Spinal cord (tissue), 9 donors: ENCODE measurements at regions not wholly inside any gene's neighbourhood (a gene's known extent, or its start where the extent isn't known, plus 50 kb on each side); places are given as distances from the start of the nearest gene placed in this dataset.

Source experiments
- DNase-seq, 6 donors: peaks; one replicate each; pipeline versions ENCODE4 v3.0.0 to v3.0.0-alpha.2; 2013 to 2015; ENCODE audit warnings: low spot score in 6 of 6, low read depth in 4 of 6
- H3K27ac ChIP-seq: one replicate; pipeline ENCODE4 v1.5.1; 2013; ENCODE audit warnings: low read depth, low read length, control low read depth
- H3K27me3 ChIP-seq: one replicate; pipeline ENCODE4 v1.6.1; 2013; ENCODE audit warnings: low read length; ENCODE audit not compliant: control insufficient read depth, insufficient read depth
- H3K36me3 ChIP-seq: one replicate; pipeline ENCODE4 v1.6.1; 2013; ENCODE audit warnings: low read length; ENCODE audit not compliant: control insufficient read depth, insufficient read depth
- H3K4me1 ChIP-seq: one replicate; pipeline ENCODE4 v1.6.1; 2013; ENCODE audit warnings: low read length; ENCODE audit not compliant: control insufficient read depth, insufficient read depth
- H3K4me3 ChIP-seq: one replicate; pipeline ENCODE4 v1.5.1; 2013; ENCODE audit warnings: low read depth, low read length, control low read depth
- H3K9me3 ChIP-seq: one replicate; pipeline ENCODE4 v1.6.1; 2013; ENCODE audit warnings: low read length; ENCODE audit not compliant: control insufficient read depth, insufficient read depth
- WGBS: methylation state at CpG from one replicate; pipeline ENCODE4 v1.1.5; 2013; ENCODE audit warnings: missing lambda C conversion rate; ENCODE audit not compliant: insufficient coverage; 5-methylcytosine and 5-hydroxymethylcytosine counted together
- donor health status: healthy.

DNA sequence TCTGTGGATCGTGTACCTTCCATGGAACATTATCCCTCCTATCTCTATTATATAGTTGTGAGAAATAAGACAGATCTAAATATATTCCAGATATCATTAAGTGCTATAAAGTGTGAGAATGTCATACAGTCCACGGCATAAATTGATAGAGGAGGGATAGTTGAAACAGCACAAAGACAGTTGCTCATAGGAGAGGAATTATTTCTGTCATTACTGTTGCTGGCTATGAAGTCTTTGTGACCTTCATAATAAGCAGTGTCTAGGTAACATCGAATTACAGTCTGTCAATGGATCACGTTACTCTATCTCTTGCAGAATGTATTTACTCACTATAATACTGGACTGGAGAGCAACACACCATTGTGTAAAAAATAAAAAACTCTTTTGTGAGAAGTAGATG lies 671.5 kb upstream of the PCDH20 start:
- H3K27me3 ChIP-seq = no peaks in the 10 kb centered on the region
- H3K36me3 ChIP-seq = no peaks in the 10 kb centered on the region
- no peaks in the 10 kb centered on the region for H3K9me3 ChIP-seq
- no peak overlapping the region for H3K27ac ChIP-seq
- H3K4me3 ChIP-seq = no peak overlapping the region
- H3K4me1 ChIP-seq = no peaks in the 10 kb centered on the region
- no CpG with 5 or more reads among the region's 4 CpGs for WGBS
- no peak for DNase-seq

DNA sequence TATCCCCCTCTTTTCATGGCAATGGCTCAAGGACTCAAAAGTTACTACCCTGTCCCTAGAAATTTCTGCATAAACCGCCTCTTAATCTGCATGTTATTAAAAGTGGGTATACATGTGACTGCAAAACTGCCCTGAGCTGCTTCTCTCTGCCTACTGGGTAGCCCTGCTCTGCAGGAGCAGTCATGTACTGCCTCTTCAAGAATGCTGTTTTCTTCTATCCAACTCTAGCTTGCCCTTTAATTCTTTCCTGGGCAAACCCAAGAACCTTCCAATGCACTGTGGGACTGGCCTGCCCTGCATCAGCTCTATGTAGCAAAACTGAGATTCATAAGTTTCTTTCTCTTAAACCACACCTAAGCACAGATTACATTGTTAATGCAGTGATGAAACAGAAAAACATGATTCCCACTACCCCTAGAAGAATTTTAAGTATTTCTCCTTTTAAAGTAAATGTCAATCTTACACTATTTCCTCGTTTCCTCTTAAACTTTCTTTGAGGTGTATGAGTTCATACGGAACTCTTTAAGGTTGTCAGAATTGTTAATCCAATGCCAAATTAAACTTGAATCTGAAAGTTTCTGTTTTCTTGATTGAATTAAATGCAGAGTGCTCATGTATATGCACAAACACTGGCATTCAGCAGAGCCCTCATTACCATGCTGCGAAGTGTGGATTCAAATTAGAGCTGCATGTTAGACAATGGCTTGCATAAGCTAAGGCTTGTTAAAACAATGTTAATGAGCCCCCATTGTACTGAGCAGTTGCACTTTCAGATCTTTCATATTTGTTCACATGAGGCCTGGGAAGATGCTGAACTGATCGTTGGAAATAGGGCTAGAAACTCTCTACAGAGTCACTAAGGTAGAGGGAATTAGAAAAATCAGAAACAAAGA lies 669.9 kb upstream of the PCDH20 start:
- WGBS = no CpG with 5 or more reads among the region's 5 CpGs
- DNase-seq = peak in 3 of 6 donors; percentile 1 to 52 (median 37)
- no peak overlapping the region for H3K4me3 ChIP-seq

DNA sequence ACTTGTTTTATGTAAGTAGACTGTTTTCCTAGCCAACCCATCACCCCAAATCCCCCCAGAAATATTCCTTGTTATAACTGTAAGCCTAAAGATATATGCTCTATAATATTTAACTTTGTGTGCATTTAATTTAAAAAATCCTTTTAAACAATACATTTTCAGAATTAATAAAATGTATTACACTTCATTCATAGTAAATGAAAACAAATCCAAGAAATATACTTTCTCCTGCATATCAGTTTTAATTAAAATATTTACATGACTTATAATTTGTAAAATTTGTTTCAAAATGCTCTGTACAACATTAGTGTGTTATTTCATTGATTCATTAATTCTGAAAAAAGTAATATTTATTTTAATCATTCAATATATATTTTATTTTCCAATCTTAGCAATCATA lies 669.1 kb upstream of the PCDH20 start:
- Histone ChIP-seq H3K27ac (no peak overlapping the region), H3K27me3 (no peaks in the 10 kb centered on the region), H3K9me3 (no peaks in the 10 kb centered on the region), H3K36me3 (no peaks in the 10 kb centered on the region), H3K4me1 (no peaks in the 10 kb centered on the region), H3K4me3 (no peak overlapping the region)
- no peak for DNase-seq

More for the DNA sequence above, 669.9 kb upstream of the PCDH20 start:
- Histone ChIP-seq H3K36me3 (no peaks in the 10 kb centered on the region), H3K27ac (no peak overlapping the region), H3K27me3 (no peaks in the 10 kb centered on the region), H3K4me1 (no peaks in the 10 kb centered on the region), H3K9me3 (no peaks in the 10 kb centered on the region)

DNA sequence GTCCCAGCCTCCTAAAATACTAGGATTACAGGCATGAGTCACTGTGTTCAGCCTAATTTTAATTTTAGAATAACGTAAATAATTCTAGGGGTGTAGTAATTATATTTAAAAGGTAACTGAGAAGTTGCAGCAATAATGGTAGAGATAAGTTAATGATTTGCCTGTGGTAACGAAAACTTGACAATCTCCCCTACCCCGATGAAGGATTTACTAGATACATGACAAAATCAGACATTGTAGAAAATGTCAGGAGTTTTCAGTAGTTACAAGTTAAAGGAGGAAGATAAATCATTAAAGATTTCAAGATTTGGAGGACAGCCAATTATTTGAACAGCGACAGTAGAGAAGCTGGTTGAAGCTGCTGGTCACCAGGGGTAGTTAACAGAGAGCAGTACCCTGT lies 652.2 kb upstream of the PCDH20 start:
- Histone ChIP-seq H3K4me3 (no peak overlapping the region), H3K27me3 (no peaks in the 10 kb centered on the region), H3K9me3 (no peaks in the 10 kb centered on the region), H3K36me3 (no peaks in the 10 kb centered on the region), H3K27ac (no peak overlapping the region), H3K4me1 (no peaks in the 10 kb centered on the region)
- no peak for DNase-seq
- WGBS = 67% methylated on average over 1 of the region's 4 CpGs

DNA sequence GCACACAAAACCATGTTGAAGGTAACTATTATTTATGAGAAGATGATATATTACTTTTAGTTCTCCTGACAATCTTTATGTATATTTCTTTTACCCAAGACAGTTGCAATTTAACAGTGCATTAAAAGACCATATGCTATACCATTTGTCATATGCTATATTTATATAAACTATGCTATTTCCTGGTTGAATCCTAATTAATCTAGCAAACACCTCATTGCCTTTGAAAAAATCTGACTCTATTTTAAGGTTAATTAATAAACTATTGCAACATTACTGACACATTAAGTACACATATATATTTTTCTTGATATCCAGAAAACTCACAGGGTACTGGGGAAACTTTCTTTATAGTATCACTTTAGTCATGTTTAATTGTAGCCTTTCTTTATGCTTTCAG lies 649.4 kb upstream of the PCDH20 start:
- DNase-seq = no peak
- H3K4me3 ChIP-seq = no peak overlapping the region
- no peaks in the 10 kb centered on the region for H3K36me3 ChIP-seq
- H3K4me1 ChIP-seq = no peaks in the 10 kb centered on the region
- H3K9me3 ChIP-seq = no peaks in the 10 kb centered on the region
- H3K27me3 ChIP-seq = no peaks in the 10 kb centered on the region
- H3K27ac ChIP-seq = no peak overlapping the region

DNA sequence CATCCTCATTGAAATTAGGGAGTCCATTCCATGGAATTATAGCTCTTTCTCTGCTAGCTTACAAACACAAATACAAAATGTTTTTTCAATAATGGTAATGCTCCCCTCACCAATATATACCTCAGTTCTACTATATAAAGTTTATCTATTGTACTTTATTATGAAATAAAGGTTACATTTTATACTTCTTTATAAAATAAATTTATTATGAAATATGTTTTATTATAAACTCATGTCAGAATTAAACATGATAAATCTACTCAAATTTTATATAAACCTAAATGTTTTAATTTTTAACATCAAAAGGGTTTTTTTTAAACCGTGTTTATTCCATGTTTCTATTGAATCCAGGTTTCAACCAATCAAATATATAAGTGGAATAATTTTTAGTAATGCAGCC lies 646.1 kb upstream of the PCDH20 start:
- Histone ChIP-seq H3K27me3 (no peaks in the 10 kb centered on the region), H3K4me3 (no peak overlapping the region), H3K4me1 (no peaks in the 10 kb centered on the region), H3K27ac (no peak overlapping the region), H3K9me3 (no peaks in the 10 kb centered on the region), H3K36me3 (no peaks in the 10 kb centered on the region)
- WGBS = no CpG with 5 or more reads among the region's 1 CpG
- DNase-seq = no peak

DNA sequence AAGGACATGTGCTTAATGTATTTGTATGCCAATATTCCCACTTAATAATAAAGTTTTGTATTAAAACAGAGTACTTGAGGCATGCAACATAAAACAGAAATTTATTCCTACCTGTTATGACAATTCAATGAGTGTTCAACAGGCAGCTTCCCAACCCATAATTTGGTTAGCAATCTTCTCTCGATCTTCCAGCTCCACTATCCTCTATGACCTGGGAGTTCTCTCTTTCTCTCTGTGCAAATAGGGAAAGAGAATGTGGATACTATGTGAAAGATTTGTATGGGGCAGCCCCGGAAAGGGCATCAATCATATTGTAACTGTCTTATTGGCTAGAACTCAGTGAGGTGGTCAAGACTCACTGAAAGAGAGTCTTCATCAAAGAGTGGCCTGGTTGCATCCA lies 644.9 kb upstream of the PCDH20 start:
- Histone ChIP-seq H3K36me3 (no peaks in the 10 kb centered on the region), H3K9me3 (no peaks in the 10 kb centered on the region), H3K4me3 (no peak overlapping the region), H3K4me1 (no peaks in the 10 kb centered on the region), H3K27ac (no peak overlapping the region), H3K27me3 (no peaks in the 10 kb centered on the region)
- DNase-seq = no peak
- no CpG with 5 or more reads among the region's 2 CpGs for WGBS

DNA sequence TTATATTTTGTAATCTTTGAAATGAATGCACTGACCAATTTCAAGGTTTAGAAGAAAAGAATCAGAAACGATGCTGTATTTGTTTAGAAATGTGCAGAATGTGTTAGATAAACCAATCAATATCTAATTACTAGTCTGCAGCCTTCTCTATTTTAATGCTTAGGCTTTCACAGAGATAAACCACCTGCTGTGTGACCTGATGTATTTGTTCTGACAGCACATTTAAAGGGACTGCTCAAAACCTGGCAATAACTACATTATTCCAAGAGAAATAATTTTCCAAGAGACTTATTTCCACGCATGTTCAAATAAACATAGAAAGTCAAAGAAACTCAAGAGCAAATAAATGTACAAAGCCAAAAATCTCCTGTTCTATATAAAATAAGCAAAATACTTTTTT lies 641.6 kb upstream of the PCDH20 start:
- H3K4me1 ChIP-seq = no peaks in the 10 kb centered on the region
- H3K36me3 ChIP-seq = no peaks in the 10 kb centered on the region
- no peak for DNase-seq
- no peak overlapping the region for H3K4me3 ChIP-seq
- no peak overlapping the region for H3K27ac ChIP-seq
- no CpG with 5 or more reads among the region's 2 CpGs for WGBS
- H3K9me3 ChIP-seq = no peaks in the 10 kb centered on the region
- H3K27me3 ChIP-seq = no peaks in the 10 kb centered on the region

DNA sequence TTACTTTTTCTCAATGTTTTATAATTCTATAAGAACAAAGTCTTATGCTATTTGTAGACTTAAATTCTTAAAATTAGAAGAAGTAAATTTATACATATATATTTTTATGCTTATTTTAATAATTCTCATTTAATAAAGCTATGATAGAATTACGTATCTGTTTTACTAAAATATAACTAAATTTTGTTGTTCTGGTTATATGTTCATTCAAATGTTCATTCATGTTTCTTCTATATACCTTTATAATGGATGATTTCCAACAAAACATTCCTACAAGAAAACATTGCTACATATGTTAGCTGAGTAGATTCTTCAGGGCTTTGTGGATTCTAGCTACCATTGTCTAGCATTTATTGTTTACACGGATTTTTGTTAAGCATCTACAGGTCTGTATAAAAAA lies 634.3 kb upstream of the PCDH20 start:
- WGBS = no CpG with 5 or more reads among the region's 2 CpGs
- H3K36me3 ChIP-seq = no peaks in the 10 kb centered on the region
- H3K4me1 ChIP-seq = no peaks in the 10 kb centered on the region
- no peak for DNase-seq
- no peaks in the 10 kb centered on the region for H3K27me3 ChIP-seq
- H3K9me3 ChIP-seq = no peaks in the 10 kb centered on the region
- H3K4me3 ChIP-seq = no peak overlapping the region
- no peak overlapping the region for H3K27ac ChIP-seq

DNA sequence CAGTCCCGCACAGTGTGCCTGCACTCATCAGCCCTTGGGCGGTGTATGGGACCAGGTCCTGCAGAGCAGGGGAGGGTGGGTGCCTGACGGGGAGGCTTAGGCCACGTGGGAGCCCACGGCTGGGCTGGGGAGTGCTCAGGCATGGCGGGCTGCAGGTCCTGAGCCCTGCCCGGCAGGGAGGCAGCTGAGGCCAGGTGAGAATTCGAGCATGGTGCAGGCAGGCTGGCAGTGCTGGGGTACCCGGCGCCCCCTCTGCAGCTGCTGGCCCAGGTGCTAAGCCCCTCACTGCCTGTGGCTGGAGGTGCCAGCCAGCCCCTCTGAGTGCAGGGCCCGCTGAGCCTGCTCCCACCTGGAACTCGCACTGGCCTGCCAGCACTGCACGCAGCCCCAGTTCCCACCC lies 630.9 kb upstream of the PCDH20 start:
- Histone ChIP-seq H3K36me3 (no peaks in the 10 kb centered on the region), H3K4me3 (no peak overlapping the region), H3K9me3 (no peaks in the 10 kb centered on the region), H3K27me3 (no peaks in the 10 kb centered on the region), H3K27ac (no peak overlapping the region), H3K4me1 (no peaks in the 10 kb centered on the region)
- DNase-seq = no peak
- WGBS = 96% methylated on average over 13 of the region's 13 CpGs
